Upper lobe of left lung (tissue), 4 donors: ENCODE measurements at regions not wholly inside any gene's neighbourhood (a gene's known extent, or its start where the extent isn't known, plus 50 kb on each side); places are given as distances from the start of the nearest gene placed in this dataset.

Source experiments
- POLR2AphosphoS5 ChIP-seq, 2 donors: sonication (generic); formaldehyde crosslinking; IDR thresholded peaks; one replicate each; pipeline ENCODE4 v1.5.1; 2017; ENCODE audit warnings: antibody characterized with exemption in 2 of 2
- TF ChIP-seq, protein P1 (sequence below), 6 experiments: fragments of 450-650 bp in 4 of 6; fragments of 200-600 bp in 2 of 6; sonication (generic) in 2 of 6; IDR thresholded peaks; one replicate each; pipeline ENCODE4 v1.5.1; 2016 to 2019; ENCODE audit warnings: antibody characterized with exemption in 6 of 6

DNA sequence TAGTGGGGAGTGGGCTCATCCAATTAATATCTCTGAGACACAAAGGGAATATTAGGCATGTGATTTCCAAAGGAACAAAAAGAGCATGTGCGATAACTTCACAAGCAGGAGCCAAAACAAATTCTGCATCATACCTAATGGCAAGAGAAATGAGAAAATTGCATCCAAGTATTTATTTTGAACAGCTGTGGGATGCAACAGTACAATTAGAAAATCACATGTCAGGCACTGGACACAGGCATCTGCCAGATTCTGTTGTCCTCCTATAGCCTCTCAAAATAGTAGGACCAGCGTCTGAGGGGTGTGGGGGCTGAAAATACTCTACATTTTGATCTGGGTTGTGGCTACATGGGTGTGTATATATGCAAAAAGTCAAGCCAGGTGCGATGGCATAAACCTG lies 66.3 kb downstream of the EDN1 start:
- TF ChIP-seq, protein P1, sequence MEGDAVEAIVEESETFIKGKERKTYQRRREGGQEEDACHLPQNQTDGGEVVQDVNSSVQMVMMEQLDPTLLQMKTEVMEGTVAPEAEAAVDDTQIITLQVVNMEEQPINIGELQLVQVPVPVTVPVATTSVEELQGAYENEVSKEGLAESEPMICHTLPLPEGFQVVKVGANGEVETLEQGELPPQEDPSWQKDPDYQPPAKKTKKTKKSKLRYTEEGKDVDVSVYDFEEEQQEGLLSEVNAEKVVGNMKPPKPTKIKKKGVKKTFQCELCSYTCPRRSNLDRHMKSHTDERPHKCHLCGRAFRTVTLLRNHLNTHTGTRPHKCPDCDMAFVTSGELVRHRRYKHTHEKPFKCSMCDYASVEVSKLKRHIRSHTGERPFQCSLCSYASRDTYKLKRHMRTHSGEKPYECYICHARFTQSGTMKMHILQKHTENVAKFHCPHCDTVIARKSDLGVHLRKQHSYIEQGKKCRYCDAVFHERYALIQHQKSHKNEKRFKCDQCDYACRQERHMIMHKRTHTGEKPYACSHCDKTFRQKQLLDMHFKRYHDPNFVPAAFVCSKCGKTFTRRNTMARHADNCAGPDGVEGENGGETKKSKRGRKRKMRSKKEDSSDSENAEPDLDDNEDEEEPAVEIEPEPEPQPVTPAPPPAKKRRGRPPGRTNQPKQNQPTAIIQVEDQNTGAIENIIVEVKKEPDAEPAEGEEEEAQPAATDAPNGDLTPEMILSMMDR (IDR thresholded peaks at IDR 0.05) = no peak
- TF ChIP-seq POLR2AphosphoS5 (IDR thresholded peaks at IDR 0.05) = no peak
